Muscle of leg (tissue), 3 donors: ENCODE measurements at regions not wholly inside any gene's neighbourhood (a gene's known extent, or its start where the extent isn't known, plus 50 kb on each side); places are given as distances from the start of the nearest gene placed in this dataset.

Source experiments
- DNase-seq: peaks from one replicate; pipeline ENCODE4 v3.0.0; 2013
- H3K27ac ChIP-seq: one replicate; pipeline ENCODE4 v1.5.1; 2013; ENCODE audit warnings: mild to moderate bottlenecking, low read length, control low read depth
- H3K27me3 ChIP-seq: one replicate; pipeline ENCODE4 v1.6.1; 2013; ENCODE audit warnings: low read length; ENCODE audit not compliant: control insufficient read depth, insufficient read depth
- H3K36me3 ChIP-seq: one replicate; pipeline ENCODE4 v1.6.1; 2013; ENCODE audit warnings: low read length; ENCODE audit not compliant: control insufficient read depth, insufficient read depth
- H3K4me1 ChIP-seq: one replicate; pipeline ENCODE4 v1.6.1; 2013; ENCODE audit warnings: low read length; ENCODE audit not compliant: control insufficient read depth, insufficient read depth
- H3K4me3 ChIP-seq: one replicate; pipeline ENCODE4 v1.5.1; 2013; ENCODE audit warnings: low read length, control low read depth
- H3K9me3 ChIP-seq: replicated peaks from 2 replicates; pipeline ENCODE4 v1.6.1; 2013; ENCODE audit warnings: low read depth, low read length; ENCODE audit not compliant: control insufficient read depth
- WGBS: methylation state at CpG from one replicate; pipeline ENCODE4 v1.1.5; 2013; ENCODE audit warnings: missing lambda C conversion rate; ENCODE audit not compliant: insufficient coverage; 5-methylcytosine and 5-hydroxymethylcytosine counted together

DNA sequence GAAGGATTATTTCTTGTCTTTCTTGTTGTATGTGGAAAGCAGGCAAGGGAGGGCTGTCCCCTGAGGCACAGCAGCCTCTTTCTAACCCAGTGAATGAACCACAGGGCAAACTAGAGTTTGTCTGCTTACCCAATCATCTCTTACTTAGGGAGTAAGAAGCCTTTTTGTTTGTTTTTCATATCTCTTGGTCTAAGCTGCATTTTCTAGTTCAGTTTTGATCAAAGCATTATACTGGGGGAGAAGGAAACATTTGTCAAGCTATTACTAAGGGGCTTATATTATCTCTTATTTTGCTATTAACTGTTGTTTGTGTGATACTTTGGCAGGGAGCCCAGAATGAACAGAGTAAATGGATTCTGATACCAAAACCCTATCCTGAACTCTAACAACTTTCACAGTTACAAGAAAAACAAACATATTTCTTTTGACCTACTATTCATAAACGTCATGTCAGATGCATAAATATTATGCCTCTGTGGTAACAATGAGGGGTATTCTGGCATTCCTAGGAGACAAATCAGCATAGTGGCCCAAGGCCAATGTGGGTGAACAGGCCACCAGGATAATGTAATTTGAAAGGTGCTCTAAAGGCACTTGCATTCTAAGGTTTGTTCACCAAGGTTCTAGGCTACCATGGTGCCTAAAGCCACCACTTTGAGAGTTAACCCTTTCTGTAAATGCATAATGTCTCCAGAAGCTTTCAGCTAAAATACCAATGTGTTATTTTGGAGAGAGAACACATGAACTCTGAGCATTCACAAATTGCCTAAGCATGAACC, 271.6 kb upstream of the ZPLD1 start:
- Histone ChIP-seq H3K36me3 (no peaks in the 10 kb centered on the region), H3K4me1 (no peaks in the 10 kb centered on the region), H3K27me3 (no peaks in the 10 kb centered on the region), H3K9me3 (no peaks in the 10 kb centered on the region), H3K4me3 (no peak overlapping the region), H3K27ac (no peak overlapping the region)
- DNase-seq: peak; percentile 33
- no CpG with 5 or more reads among the region's 1 CpG for WGBS

GRCh38 chr3:102163818-102164154, 271.0 kb upstream of the ZPLD1 start:
- 64% methylated on average over 4 of the region's 4 CpGs for WGBS
- H3K27ac ChIP-seq: no peak overlapping the region
- no peaks in the 10 kb centered on the region for H3K9me3 ChIP-seq

DNA sequence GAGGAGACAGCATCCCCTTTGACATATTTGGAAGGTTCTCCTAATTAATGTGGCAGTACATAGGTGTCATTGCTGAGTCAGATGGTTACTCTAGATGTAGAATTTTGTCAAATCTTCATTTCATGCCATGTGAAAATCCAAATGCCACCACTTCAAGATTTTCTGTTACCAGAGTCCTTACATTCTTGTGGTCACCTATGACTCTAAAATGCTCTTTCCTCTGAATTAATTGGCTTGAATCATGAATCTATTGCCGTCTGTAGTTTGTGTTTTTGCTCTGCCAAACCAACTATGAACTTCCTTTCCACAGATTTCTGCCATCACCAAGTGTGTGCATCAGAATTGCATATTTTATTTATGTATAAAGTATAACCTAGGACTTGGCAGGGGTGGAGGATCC, 269.4 kb upstream of the ZPLD1 start:
- H3K27ac ChIP-seq: no peak overlapping the region
- H3K27me3 ChIP-seq: no peaks in the 10 kb centered on the region
- H3K4me3 ChIP-seq: no peak overlapping the region
- no CpG with 5 or more reads among the region's 1 CpG for WGBS
- no peaks in the 10 kb centered on the region for H3K9me3 ChIP-seq
- H3K36me3 ChIP-seq: no peaks in the 10 kb centered on the region
- DNase-seq: no peak
- no peaks in the 10 kb centered on the region for H3K4me1 ChIP-seq

More at GRCh38 chr3:102163818-102164154, 271.0 kb upstream of the ZPLD1 start:
- Histone ChIP-seq H3K27me3 (no peaks in the 10 kb centered on the region), H3K4me3 (no peak overlapping the region), H3K36me3 (no peaks in the 10 kb centered on the region), H3K4me1 (no peaks in the 10 kb centered on the region)
- no peak for DNase-seq

DNA sequence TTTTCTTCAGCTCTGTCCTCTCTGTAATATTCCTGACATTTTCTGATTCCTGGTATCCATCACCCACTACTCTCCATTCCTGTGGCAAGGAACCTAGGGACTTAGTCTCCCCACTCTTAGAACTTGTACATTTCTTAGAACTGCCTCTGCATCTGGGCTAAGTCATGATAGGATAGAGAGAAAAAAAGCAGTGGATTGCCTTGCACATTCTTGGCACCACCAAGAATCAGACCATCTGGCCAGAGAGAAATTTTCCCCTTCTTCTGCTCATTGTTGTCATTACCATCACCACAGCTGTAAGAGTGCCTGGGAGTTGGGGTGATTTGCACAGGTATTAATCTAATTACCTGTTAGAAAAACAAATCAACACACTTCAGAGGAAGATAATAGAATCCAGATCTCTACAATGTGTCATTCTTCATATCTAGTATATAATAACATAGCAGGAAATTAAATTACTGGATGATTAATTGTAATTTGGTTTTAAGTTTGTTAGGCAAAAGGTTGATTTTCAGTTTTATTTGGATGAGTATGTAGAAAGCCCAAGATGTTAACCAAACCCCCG, 264.8 kb upstream of the ZPLD1 start:
- H3K27me3 ChIP-seq: no peaks in the 10 kb centered on the region
- H3K9me3 ChIP-seq: no peaks in the 10 kb centered on the region
- no CpG with 5 or more reads among the region's 1 CpG for WGBS
- H3K4me1 ChIP-seq: no peaks in the 10 kb centered on the region
- no peaks in the 10 kb centered on the region for H3K36me3 ChIP-seq
- no peak overlapping the region for H3K4me3 ChIP-seq
- DNase-seq: no peak
- H3K27ac ChIP-seq: no peak overlapping the region

DNA sequence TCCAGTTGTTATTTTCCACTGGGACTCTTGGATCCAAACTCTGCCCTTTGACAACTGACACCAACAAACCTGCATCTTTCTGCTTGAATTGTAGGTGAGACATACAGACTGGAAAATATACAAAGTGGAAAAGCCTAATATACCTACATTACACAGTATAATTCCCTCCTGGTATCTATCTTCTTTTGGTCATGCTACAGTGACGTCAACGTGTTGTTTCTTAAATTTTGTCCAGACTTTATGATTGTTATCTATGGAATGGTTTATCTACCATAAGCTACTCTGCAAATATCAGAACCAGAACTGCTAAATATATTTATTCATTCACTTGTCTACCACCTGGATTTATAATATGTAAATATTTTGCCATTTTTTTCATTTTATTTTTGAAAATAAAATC, 264.3 kb upstream of the ZPLD1 start:
- WGBS: no CpG with 5 or more reads among the region's 2 CpGs

GRCh38 chr3:102174312-102174712, 260.5 kb upstream of the ZPLD1 start:
- peaks cover 1% of the 10 kb centered on the region for H3K4me1 ChIP-seq
- H3K27me3 ChIP-seq: no peaks in the 10 kb centered on the region
- WGBS: no CpG with 5 or more reads among the region's 3 CpGs
- H3K4me3 ChIP-seq: no peak overlapping the region
- no peak overlapping the region for H3K27ac ChIP-seq
- H3K9me3 ChIP-seq: no peaks in the 10 kb centered on the region
- no peaks in the 10 kb centered on the region for H3K36me3 ChIP-seq
- no peak for DNase-seq

More for the DNA sequence above, 264.3 kb upstream of the ZPLD1 start:
- Histone ChIP-seq H3K9me3 (no peaks in the 10 kb centered on the region), H3K4me3 (no peak overlapping the region), H3K27ac (no peak overlapping the region), H3K36me3 (no peaks in the 10 kb centered on the region), H3K27me3 (no peaks in the 10 kb centered on the region), H3K4me1 (no peaks in the 10 kb centered on the region)
- no peak for DNase-seq

DNA sequence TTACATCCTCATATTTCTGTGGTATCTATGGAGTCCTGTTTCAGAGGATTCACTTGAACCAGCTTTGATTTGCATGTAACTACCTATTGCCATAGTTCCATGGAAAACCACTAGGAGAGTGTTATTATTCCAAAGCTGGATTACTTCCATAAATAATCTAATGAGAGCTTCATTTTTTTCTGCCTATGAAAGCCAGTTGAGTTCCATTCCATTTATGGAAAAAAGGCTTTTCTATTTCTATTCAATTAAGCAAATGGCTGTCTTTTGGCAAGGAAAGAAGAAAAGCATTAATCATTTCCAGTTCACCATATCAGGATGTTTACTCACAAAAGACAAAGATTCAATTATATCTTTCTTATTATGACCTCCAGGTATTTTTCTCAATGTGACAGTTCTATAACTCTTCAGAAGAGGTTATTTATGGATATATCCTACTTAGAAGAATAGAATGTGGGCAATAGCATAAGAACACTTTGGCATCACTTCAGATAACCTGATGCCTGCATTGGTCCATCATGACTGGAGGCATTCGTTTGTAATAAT, 259.9 kb upstream of the ZPLD1 start:
- no peak overlapping the region for H3K4me3 ChIP-seq
- H3K36me3 ChIP-seq: no peaks in the 10 kb centered on the region
- no peak for DNase-seq
- H3K27me3 ChIP-seq: no peaks in the 10 kb centered on the region
- peaks cover 2% of the 10 kb centered on the region for H3K4me1 ChIP-seq
- no peak overlapping the region for H3K27ac ChIP-seq
- WGBS: no CpG with 5 or more reads among the region's 1 CpG
- H3K9me3 ChIP-seq: no peaks in the 10 kb centered on the region

DNA sequence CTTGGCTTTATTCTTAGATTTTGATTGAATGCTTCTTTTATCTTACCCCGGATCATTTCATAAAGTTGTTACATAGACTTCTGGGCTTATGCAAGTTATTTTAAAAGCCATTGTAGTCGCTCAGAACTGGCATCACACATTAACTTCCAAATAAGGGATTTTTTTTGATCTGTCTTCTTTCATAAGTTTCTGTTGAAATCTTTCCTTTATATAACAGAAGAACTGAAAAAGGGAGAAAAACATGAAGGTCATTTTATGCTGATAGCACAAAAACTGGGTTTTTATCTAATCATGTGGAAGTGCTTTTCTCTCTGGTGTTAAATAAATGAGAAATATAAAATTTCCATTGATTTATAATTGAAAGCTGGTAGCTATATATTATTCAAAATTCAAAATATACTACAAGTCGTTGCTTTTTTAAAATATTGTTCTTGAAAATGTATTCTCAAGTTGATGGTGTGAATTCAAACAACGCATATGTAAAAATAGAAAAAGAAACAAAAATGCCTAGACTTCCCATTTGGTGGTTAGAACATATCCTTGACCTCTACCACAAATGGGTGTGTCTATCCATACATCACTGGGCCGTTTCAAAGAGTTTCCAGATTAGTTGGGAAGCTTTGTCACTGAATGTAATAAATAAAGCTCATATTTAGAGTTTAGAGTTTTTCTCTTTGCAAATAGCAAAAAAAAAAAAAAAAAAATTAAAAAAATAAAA, 258.3 kb upstream of the ZPLD1 start:
- Histone ChIP-seq H3K4me1 (peaks cover 2% of the 10 kb centered on the region), H3K27me3 (no peaks in the 10 kb centered on the region), H3K9me3 (no peaks in the 10 kb centered on the region), H3K27ac (no peak overlapping the region), H3K36me3 (no peaks in the 10 kb centered on the region), H3K4me3 (no peak overlapping the region)
- WGBS: no CpG with 5 or more reads among the region's 5 CpGs
- DNase-seq: no peak

DNA sequence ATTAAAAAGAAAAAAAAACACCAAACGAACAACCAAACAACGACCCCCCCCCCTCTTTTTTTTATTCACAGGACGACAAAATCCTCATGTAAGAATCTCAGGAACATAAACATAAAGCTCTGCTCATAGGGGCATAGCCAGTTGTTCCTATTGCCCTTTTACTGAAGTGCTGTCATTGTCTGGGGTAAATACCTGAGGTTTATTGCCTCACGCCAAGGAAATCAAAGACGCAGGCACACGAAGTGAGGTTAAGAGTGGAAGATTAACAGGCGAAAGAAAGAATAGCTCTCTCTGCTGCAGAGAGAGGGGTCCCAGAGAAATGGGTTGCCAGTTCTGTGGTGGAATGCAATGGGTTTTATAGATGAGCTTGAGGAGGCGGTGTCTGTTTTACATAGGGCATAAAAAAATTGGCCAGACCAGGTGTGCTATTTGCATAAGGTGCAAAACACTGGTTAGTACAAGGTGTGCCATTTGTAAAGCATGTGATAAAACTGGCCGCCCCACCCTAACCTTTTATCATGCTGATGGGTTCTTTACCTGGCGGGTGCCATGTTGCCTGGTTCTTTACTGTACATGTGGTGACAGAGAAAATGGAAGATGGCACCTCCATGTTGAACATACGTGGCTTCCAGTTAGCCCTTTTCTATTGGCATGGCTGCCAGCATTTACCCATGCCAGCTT, 257.6 kb upstream of the ZPLD1 start:
- Histone ChIP-seq H3K9me3 (no peaks in the 10 kb centered on the region), H3K36me3 (no peaks in the 10 kb centered on the region), H3K27ac (no peak overlapping the region), H3K27me3 (no peaks in the 10 kb centered on the region), H3K4me1 (peaks cover 5% of the 10 kb centered on the region), H3K4me3 (no peak overlapping the region)
- no peak for DNase-seq
- 69% methylated on average over 5 of the region's 11 CpGs for WGBS

DNA sequence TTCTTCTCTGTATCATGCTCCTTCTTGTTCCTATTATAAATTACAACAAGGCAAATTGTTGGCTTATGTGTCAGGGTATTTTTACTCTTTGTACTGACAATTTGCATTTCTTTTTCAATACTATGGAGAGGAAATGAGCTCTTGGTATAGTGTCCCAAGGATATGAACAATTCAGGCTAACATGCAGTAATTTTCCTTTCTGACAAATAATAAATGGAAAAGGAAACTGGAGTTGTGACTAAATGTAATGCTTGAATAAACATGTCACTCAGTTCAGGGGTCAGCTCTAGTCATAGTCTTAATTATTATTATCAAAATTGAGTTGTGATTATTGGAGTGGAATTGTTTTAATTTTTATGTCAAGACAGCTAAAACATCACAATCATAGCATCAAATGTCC, 256.0 kb upstream of the ZPLD1 start:
- Histone ChIP-seq H3K27ac (no peak overlapping the region), H3K27me3 (no peaks in the 10 kb centered on the region), H3K36me3 (no peaks in the 10 kb centered on the region), H3K4me3 (no peak overlapping the region), H3K4me1 (peaks cover 6% of the 10 kb centered on the region), H3K9me3 (no peaks in the 10 kb centered on the region)
- DNase-seq: no peak
